HepG2 (cell line): ENCODE measurements at regions not wholly inside any gene's neighbourhood (a gene's known extent, or its start where the extent isn't known, plus 50 kb on each side); places are given as distances from the start of the nearest gene placed in this dataset.

Experiments
- ATAC-seq: fragments of 200-7000 bp; cut with Tn5 transposase; 3 replicates; pipeline ENCODE4 v1.9.1; 2020; ENCODE audit warnings: mild to moderate bottlenecking, moderate library complexity
- BruUV-seq: library from RNA; stranded (reverse); fragments of 400-500 nt; replicated peaks from 2 replicates; lab custom pipeline; 2021; lab: Mats Ljungman, UMichigan
- CTCF ChIA-PET: fragments of 300-600 bp; formaldehyde crosslinking; extraction: SDS; loops from one replicate; lab custom pipeline; 2021; ENCODE audit warnings: low total read pairs, inconsistent platforms, low intra/inter-chr PET ratio; lab: Yijun Ruan, JAX
- POLR2A ChIA-PET: fragments of 350-600 bp; sonication (Branson Sonifier 250); formaldehyde crosslinking; loops from one replicate; lab custom pipeline; 2020; ENCODE audit warnings: antibody characterized with exemption, inconsistent platforms; lab: Yijun Ruan, JAX
- DNase-seq: peaks from one replicate; pipeline ENCODE4 v3.0.0-alpha.2; 2015; ENCODE audit warnings: low spot score
- FAIRE-seq: peaks from 3 replicates; lab custom pipeline; 2011; peaks lifted over from hg19 to GRCh38; lab: Jason Lieb, UNC
- H2AFZ ChIP-seq: one replicate; pipeline ENCODE4 v1.6.1; 2011; ENCODE audit warnings: low read length, inconsistent platforms
- H3K27ac ChIP-seq: fragments of 300-600 bp; 3 replicates; pipeline ENCODE4 v1.8.0; 2011; ENCODE audit warnings: mixed run types, mild to moderate bottlenecking, mixed read lengths, low read length, inconsistent platforms; ENCODE audit not compliant: insufficient read depth; ENCODE audit errors: extremely low read length
- H3K27me3 ChIP-seq, 2 experiments: fragments of 200-600 bp in 1 of 2; 2 replicates in 1 of 2; 3 replicates in 1 of 2; pipeline versions ENCODE4 v1.6.0 to v1.8.0; 2011; ENCODE audit warnings: low read length in 2 of 2, mild to moderate bottlenecking in 2 of 2, moderate library complexity in 2 of 2, inconsistent platforms in 1 of 2; ENCODE audit not compliant: insufficient read depth in 2 of 2, control insufficient read depth in 1 of 2
- H3K36me3 ChIP-seq, 2 experiments: fragments of 200-600 bp in 1 of 2; replicated peaks in 1 of 2; 2 replicates in 1 of 2; 3 replicates in 1 of 2; pipeline versions ENCODE4 v1.5.1 to v1.8.0; 2011; ENCODE audit warnings: low read length in 2 of 2, inconsistent platforms in 1 of 2; ENCODE audit not compliant: insufficient read depth in 2 of 2, control insufficient read depth in 1 of 2
- H3K4me1 ChIP-seq: 2 replicates; pipeline ENCODE4 v1.5.1; 2012; ENCODE audit warnings: low read length, inconsistent platforms; ENCODE audit not compliant: insufficient read depth
- H3K4me2 ChIP-seq: 2 replicates; pipeline ENCODE4 v1.6.0; 2011; ENCODE audit warnings: low read depth, low read length, inconsistent platforms
- H3K4me3 ChIP-seq, 3 experiments: fragments of 200-600 bp in 1 of 3; sonication (generic), shearing (Covaris generic) in 1 of 3; replicated peaks in 1 of 3; 2 replicates each; pipeline ENCODE4 v1.5.1; 2011 to 2016; ENCODE audit warnings: low read length in 3 of 3, inconsistent platforms in 2 of 3, low read depth in 2 of 3, mild to moderate bottlenecking in 2 of 3, control low read depth in 1 of 3, mixed read lengths in 1 of 3; ENCODE audit not compliant: insufficient read depth in 1 of 3
- H3K79me2 ChIP-seq: one replicate; pipeline ENCODE4 v1.6.1; 2011; ENCODE audit warnings: low read length, inconsistent platforms; ENCODE audit not compliant: insufficient read depth
- H3K9ac ChIP-seq: 2 replicates; pipeline ENCODE4 v1.6.0; 2011; ENCODE audit warnings: mild to moderate bottlenecking, low read depth, low read length, inconsistent platforms; ENCODE audit not compliant: insufficient read depth
- H3K9me3 ChIP-seq: 2 replicates; pipeline ENCODE4 v1.5.1; 2012; ENCODE audit warnings: mild to moderate bottlenecking, low read length
- H4K20me1 ChIP-seq: 2 replicates; pipeline ENCODE4 v1.6.0; 2011; ENCODE audit warnings: inconsistent platforms, mild to moderate bottlenecking, low read length, moderate library complexity; ENCODE audit not compliant: insufficient read depth
- ATF6 ChIP-seq: sonication (generic); formaldehyde crosslinking; conservative IDR thresholded peaks from 2 replicates; pipeline ENCODE4 v1.4.0; 2020; ENCODE audit warnings: missing genetic modification reagents
- JDP2 ChIP-seq: sonication (generic); formaldehyde crosslinking; IDR thresholded peaks from 2 replicates; pipeline ENCODE4 v1.8.1; 2022; ENCODE audit warnings: missing genetic modification reagents, borderline replicate concordance
- PATZ1 ChIP-seq: sonication (generic); formaldehyde crosslinking; IDR thresholded peaks from 2 replicates; pipeline ENCODE4 v1.4.0; 2020; ENCODE audit warnings: missing genetic modification reagents
- ZNF432 ChIP-seq: sonication (generic); formaldehyde crosslinking; IDR thresholded peaks from 2 replicates; pipeline ENCODE4 v1.5.0; 2020; ENCODE audit warnings: missing genetic modification reagents, mild to moderate bottlenecking, borderline replicate concordance
- ZNF597 ChIP-seq: sonication (generic); formaldehyde crosslinking; IDR thresholded peaks from 2 replicates; pipeline ENCODE4 v1.5.0; 2020; ENCODE audit warnings: missing genetic modification reagents
- ZNF644 ChIP-seq: IDR thresholded peaks from 2 replicates; pipeline ENCODE4 v1.6.1; 2016; ENCODE audit warnings: low read depth
- ZNF841 ChIP-seq: sonication (generic); formaldehyde crosslinking; IDR thresholded peaks from 2 replicates; pipeline ENCODE4 v1.8.1; 2023; ENCODE audit warnings: missing genetic modification reagents, borderline replicate concordance
- WGBS: methylation state at CpG from one replicate; pipeline ENCODE4 v1.1.6; 2017; ENCODE audit warnings: low lambda C conversion rate; 5-methylcytosine and 5-hydroxymethylcytosine counted together
- in situ Hi-C: cut with HindIII; loops from 2 replicates; pipeline ENCODE4 v1.10.0; 2017; ENCODE audit warnings: low pct_unique_long_range_greater_than_20kb; ENCODE audit not compliant: extremely low pct_ligation_motif_present
- intact Hi-C: fragments of 100-400 bp; cut with micrococcal nuclease; formaldehyde crosslinking; loops from one replicate; pipeline ENCODE4 v1.10.0; 2022; ENCODE audit not compliant: unreplicated experiment
- TF ChIP-seq, protein P1 (sequence below): IDR thresholded peaks from 2 replicates; pipeline ENCODE4 v1.6.1; 2016; ENCODE audit warnings: mild to moderate bottlenecking, missing biosample characterization, missing genetic modification reagents
- TF ChIP-seq, protein P2 (sequence below): sonication (generic); formaldehyde crosslinking; IDR thresholded peaks from 2 replicates; pipeline ENCODE4 v1.4.0; 2020; ENCODE audit warnings: missing genetic modification reagents, borderline replicate concordance
- TF ChIP-seq, protein P3 (sequence below): sonication (generic); formaldehyde crosslinking; IDR thresholded peaks from 2 replicates; pipeline ENCODE4 v1.4.0; 2020; ENCODE audit warnings: missing genetic modification reagents
- TF ChIP-seq, protein P4 (sequence below): sonication (generic); formaldehyde crosslinking; IDR thresholded peaks from 2 replicates; pipeline ENCODE4 v1.5.0; 2020; ENCODE audit warnings: mild to moderate bottlenecking, missing genetic modification reagents

GRCh38 chr13:24066405-24067295 is 93.9 kb upstream of the SPATA13 start:
- no peak for DNase-seq
- in situ Hi-C loops, result no loop called here
- ATAC-seq, result no peak
- POLR2A ChIA-PET, result no interaction called here
- H3K27ac ChIP-seq, result no peak overlapping the region
- CTCF ChIA-PET, result no interaction called here
- no peak overlapping the region for H3K9ac ChIP-seq
- no peak overlapping the region for H2AFZ ChIP-seq
- peaks cover 0 to 15% of the 10 kb centered on the region in 2 experiments; a peak in 2 of 5 replicates for H3K27me3 ChIP-seq
- H3K4me3 ChIP-seq, result no peak overlapping the region
- intact Hi-C loops, result no loop called here
- no peaks in the 10 kb centered on the region for H4K20me1 ChIP-seq
- H3K4me1 ChIP-seq, result 0 out of 2 replicates have a peak, but pooled peaks cover 7% of the 10 kb centered on the region
- no peak for FAIRE-seq
- no peak overlapping the region for H3K4me2 ChIP-seq
- no TSS peak for BruUV-seq
- no peaks in the 10 kb centered on the region for H3K9me3 ChIP-seq
- H3K36me3 ChIP-seq, result no peaks in the 10 kb centered on the region
- no peaks in the 10 kb centered on the region for H3K79me2 ChIP-seq
- WGBS, result 66% methylated on average over 4 of the region's 5 CpGs
- TF ChIP-seq PATZ1 (no peak), ZNF644 (CRISPR knock-in tag) (no peak), ZNF432 (CRISPR knock-in tag) (no peak), JDP2 (CRISPR knock-in tag) (no peak), ATF6 (CRISPR knock-in tag) (no peak), ZNF841 (CRISPR knock-in tag) (no peak), ZNF597 (CRISPR knock-in tag) (no peak)
- TF ChIP-seq, protein P1, sequence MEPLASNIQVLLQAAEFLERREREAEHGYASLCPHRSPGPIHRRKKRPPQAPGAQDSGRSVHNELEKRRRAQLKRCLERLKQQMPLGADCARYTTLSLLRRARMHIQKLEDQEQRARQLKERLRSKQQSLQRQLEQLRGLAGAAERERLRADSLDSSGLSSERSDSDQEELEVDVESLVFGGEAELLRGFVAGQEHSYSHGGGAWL (CRISPR knock-in tag), result no peak
- TF ChIP-seq, protein P2, sequence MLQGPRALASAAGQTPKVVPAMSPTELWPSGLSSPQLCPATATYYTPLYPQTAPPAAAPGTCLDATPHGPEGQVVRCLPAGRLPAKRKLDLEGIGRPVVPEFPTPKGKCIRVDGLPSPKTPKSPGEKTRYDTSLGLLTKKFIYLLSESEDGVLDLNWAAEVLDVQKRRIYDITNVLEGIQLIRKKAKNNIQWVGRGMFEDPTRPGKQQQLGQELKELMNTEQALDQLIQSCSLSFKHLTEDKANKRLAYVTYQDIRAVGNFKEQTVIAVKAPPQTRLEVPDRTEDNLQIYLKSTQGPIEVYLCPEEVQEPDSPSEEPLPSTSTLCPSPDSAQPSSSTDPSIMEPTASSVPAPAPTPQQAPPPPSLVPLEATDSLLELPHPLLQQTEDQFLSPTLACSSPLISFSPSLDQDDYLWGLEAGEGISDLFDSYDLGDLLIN (CRISPR knock-in tag), result no peak
- TF ChIP-seq, protein P3, sequence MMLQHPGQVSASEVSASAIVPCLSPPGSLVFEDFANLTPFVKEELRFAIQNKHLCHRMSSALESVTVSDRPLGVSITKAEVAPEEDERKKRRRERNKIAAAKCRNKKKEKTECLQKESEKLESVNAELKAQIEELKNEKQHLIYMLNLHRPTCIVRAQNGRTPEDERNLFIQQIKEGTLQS (CRISPR knock-in tag), result no peak
- TF ChIP-seq, protein P4, sequence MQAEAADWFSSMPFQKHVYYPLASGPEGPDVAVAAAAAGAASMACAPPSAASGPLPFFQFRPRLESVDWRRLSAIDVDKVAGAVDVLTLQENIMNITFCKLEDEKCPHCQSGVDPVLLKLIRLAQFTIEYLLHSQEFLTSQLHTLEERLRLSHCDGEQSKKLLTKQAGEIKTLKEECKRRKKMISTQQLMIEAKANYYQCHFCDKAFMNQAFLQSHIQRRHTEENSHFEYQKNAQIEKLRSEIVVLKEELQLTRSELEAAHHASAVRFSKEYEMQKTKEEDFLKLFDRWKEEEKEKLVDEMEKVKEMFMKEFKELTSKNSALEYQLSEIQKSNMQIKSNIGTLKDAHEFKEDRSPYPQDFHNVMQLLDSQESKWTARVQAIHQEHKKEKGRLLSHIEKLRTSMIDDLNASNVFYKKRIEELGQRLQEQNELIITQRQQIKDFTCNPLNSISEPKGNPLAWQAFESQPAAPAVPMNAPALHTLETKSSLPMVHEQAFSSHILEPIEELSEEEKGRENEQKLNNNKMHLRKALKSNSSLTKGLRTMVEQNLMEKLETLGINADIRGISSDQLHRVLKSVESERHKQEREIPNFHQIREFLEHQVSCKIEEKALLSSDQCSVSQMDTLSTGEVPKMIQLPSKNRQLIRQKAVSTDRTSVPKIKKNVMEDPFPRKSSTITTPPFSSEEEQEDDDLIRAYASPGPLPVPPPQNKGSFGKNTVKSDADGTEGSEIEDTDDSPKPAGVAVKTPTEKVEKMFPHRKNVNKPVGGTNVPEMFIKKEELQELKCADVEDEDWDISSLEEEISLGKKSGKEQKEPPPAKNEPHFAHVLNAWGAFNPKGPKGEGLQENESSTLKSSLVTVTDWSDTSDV (CRISPR knock-in tag), result no peak
